Type B pancreatic cell (in vitro differentiated cells): ENCODE measurements at regions not wholly inside any gene's neighbourhood (a gene's known extent, or its start where the extent isn't known, plus 50 kb on each side); places are given as distances from the start of the nearest gene placed in this dataset.

ENCODE experiments used
- DNase-seq: peaks from one replicate; pipeline ENCODE4 v3.0.0; 2021; ENCODE audit warnings: mixed read lengths; ENCODE audit not compliant: unreplicated experiment; ENCODE audit errors: extremely low spot score
- H3K27ac Mint-ChIP-seq: 2 replicates; pipeline ENCODE4 v1.8.0; 2021; ENCODE audit warnings: mild to moderate bottlenecking, mixed read lengths
- H3K27me3 Mint-ChIP-seq: 2 replicates; pipeline ENCODE4 v1.8.0; 2021; ENCODE audit warnings: mixed read lengths
- H3K36me3 Mint-ChIP-seq: 2 replicates; pipeline ENCODE4 v1.8.0; 2021; ENCODE audit warnings: mixed read lengths
- H3K4me1 Mint-ChIP-seq: one replicate; pipeline ENCODE4 v1.8.0; 2021; ENCODE audit warnings: mixed read lengths; ENCODE audit not compliant: unreplicated experiment
- H3K4me3 Mint-ChIP-seq: 2 replicates; pipeline ENCODE4 v1.8.0; 2021; ENCODE audit warnings: mild to moderate bottlenecking, mixed read lengths
- H3K9me3 Mint-ChIP-seq: 2 replicates; pipeline ENCODE4 v1.8.0; 2021; ENCODE audit warnings: mixed read lengths
- CTCF ChIP-seq: fragments of 200-600 bp; sonication (generic); conservative IDR thresholded peaks from 2 replicates; pipeline ENCODE4 v1.5.0; 2021; ENCODE audit warnings: antibody characterized with exemption, mild to moderate bottlenecking

GRCh38 chr5:124997186-124997893 lies 250.9 kb upstream of the ZNF608 start:
- DNase-seq, result no peak
- H3K9me3 Mint-ChIP-seq, result no peaks in the 10 kb centered on the region
- H3K27me3 Mint-ChIP-seq, result peaks cover 6% of the 10 kb centered on the region
- H3K4me3 Mint-ChIP-seq, result no peak overlapping the region
- H3K4me1 Mint-ChIP-seq, result peaks cover 23% of the 10 kb centered on the region
- no peak overlapping the region for H3K27ac Mint-ChIP-seq
- H3K36me3 Mint-ChIP-seq, result no peaks in the 10 kb centered on the region
- no peak for TF ChIP-seq CTCF

GRCh38 chr5:124998520-124998919 lies 252.1 kb upstream of the ZNF608 start:
- H3K4me3 Mint-ChIP-seq, result no peak overlapping the region
- no peaks in the 10 kb centered on the region for H3K9me3 Mint-ChIP-seq
- TF ChIP-seq CTCF, result no peak
- H3K36me3 Mint-ChIP-seq, result no peaks in the 10 kb centered on the region
- H3K27ac Mint-ChIP-seq, result no peak overlapping the region
- H3K27me3 Mint-ChIP-seq, result peaks cover 6% of the 10 kb centered on the region
- no peak for DNase-seq
- H3K4me1 Mint-ChIP-seq, result peaks cover 23% of the 10 kb centered on the region

- no peak for DNase-seq
- TF ChIP-seq CTCF, result no peak
- H3K4me3 Mint-ChIP-seq, result no peak overlapping the region
- H3K36me3 Mint-ChIP-seq, result no peaks in the 10 kb centered on the region
- H3K27ac Mint-ChIP-seq, result no peak overlapping the region
- H3K27me3 Mint-ChIP-seq, result peaks cover 8% of the 10 kb centered on the region
- peaks cover 14% of the 10 kb centered on the region for H3K4me1 Mint-ChIP-seq
- peaks cover 1% of the 10 kb centered on the region for H3K9me3 Mint-ChIP-seq
Observed at GRCh38 chr5:125002727-125003598, 256.5 kb upstream of the ZNF608 start.

- no peak overlapping the region for H3K27ac Mint-ChIP-seq
- no peak for DNase-seq
- peaks cover 10% of the 10 kb centered on the region for H3K27me3 Mint-ChIP-seq
- H3K4me1 Mint-ChIP-seq, result peaks cover 14% of the 10 kb centered on the region
- no peak overlapping the region for H3K4me3 Mint-ChIP-seq
- no peak for TF ChIP-seq CTCF
- no peaks in the 10 kb centered on the region for H3K36me3 Mint-ChIP-seq
- peaks cover 3% of the 10 kb centered on the region for H3K9me3 Mint-ChIP-seq
Observed at GRCh38 chr5:125004009-125004408, 257.6 kb upstream of the ZNF608 start.

GRCh38 chr5:125005266-125005665 lies 258.8 kb upstream of the ZNF608 start:
- Mint-ChIP-seq H3K27me3 (peaks cover 17% of the 10 kb centered on the region), H3K27ac (no peak overlapping the region), H3K4me1 (peaks cover 14% of the 10 kb centered on the region), H3K4me3 (no peak overlapping the region), H3K9me3 (peaks cover 10% of the 10 kb centered on the region), H3K36me3 (no peaks in the 10 kb centered on the region)
- no peak for TF ChIP-seq CTCF
- no peak for DNase-seq
